AG10803 (cell line): ENCODE measurements at regions not wholly inside any gene's neighbourhood (a gene's known extent, or its start where the extent isn't known, plus 50 kb on each side); places are given as distances from the start of the nearest gene placed in this dataset.
"Not testable (repeated sequence)": the region's sequence is repeated elsewhere in the genome, so short reads cannot be mapped to it uniquely, and the experiment has no call there.

Source experiments
- DNase-seq: peaks from one replicate; pipeline ENCODE4 v3.0.0; 2010; ENCODE audit warnings: low read depth
- H3K4me3 ChIP-seq: 2 replicates; pipeline ENCODE4 v1.5.1; 2011; ENCODE audit warnings: mild to moderate bottlenecking, low read length, control low read depth
- CTCF ChIP-seq: conservative IDR thresholded peaks from 2 replicates; pipeline ENCODE4 v1.5.1; 2011; ENCODE audit warnings: mild to moderate bottlenecking, low read length, control low read depth, inconsistent platforms

- no peak overlapping the region for H3K4me3 ChIP-seq
- no peak for DNase-seq
- no peak for TF ChIP-seq CTCF
Observed at GRCh38 chr5:165397516-165397915, 1892.1 kb downstream of the MAT2B start.

- no peak for DNase-seq
- H3K4me3 ChIP-seq = no peak overlapping the region
- TF ChIP-seq CTCF = no peak
Observed at GRCh38 chr5:165400086-165400485, 1894.7 kb downstream of the MAT2B start.

- no peak overlapping the region for H3K4me3 ChIP-seq
- no peak for DNase-seq
- no peak for TF ChIP-seq CTCF
Observed at GRCh38 chr5:165404917-165405316, 1899.5 kb downstream of the MAT2B start.

GRCh38 chr5:165405340-165405739, 1899.9 kb downstream of the MAT2B start:
- TF ChIP-seq CTCF = no peak
- no peak overlapping the region for H3K4me3 ChIP-seq
- DNase-seq = no peak

GRCh38 chr5:165407352-165407751, 1901.9 kb downstream of the MAT2B start:
- no peak for TF ChIP-seq CTCF
- no peak for DNase-seq
- H3K4me3 ChIP-seq = no peak overlapping the region

- DNase-seq = no peak
- TF ChIP-seq CTCF = no peak
- H3K4me3 ChIP-seq = no peak overlapping the region
Observed at GRCh38 chr5:165410476-165410875, 1905.1 kb downstream of the MAT2B start.

- H3K4me3 ChIP-seq, DNase-seq: not testable (repeated sequence)
Observed at GRCh38 chr5:165411532-165411931, 1906.1 kb downstream of the MAT2B start.

GRCh38 chr5:165420493-165420892, 1915.1 kb downstream of the MAT2B start:
- no peak overlapping the region for H3K4me3 ChIP-seq
- no peak for TF ChIP-seq CTCF
- no peak for DNase-seq
